ENCODE measurements at regions not wholly inside any gene's neighbourhood (a gene's known extent, or its start where the extent isn't known, plus 50 kb on each side); places are given as distances from the start of the nearest gene placed in this dataset.
"Not testable (repeated sequence)": the region's sequence is repeated elsewhere in the genome, so short reads cannot be mapped to it uniquely, and the experiment has no call there.

DNA sequence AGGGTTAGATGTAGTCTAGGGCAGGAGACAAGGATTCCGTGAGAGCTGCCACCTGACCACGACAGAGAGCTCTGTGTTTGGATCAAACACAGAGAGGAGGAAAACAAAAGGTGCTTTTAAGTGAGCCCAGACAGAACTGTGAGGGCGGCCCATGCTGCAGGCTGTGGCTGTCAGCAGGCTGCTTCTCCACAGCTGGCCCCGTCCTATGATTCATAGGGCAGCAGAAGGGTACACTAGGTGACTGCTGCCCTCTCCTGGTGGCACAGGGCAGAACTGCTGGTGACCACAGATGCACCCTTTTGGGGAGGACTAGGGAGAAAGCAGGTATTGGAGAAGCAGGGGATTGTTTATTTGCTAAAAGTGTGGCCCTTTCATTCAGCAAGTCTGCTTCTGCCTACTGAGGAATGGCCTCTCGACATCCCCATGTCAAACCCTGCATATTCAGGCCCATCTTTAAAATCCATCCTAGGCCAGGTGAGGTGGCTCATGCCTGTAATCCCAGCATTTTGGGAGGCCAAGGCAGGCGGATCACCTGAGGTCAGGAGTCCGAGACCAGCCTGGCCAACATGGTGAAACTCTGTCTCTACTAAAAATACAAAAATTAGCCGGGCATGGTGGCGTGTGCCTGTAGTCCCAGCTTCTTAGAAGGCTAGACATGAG lies 234.4 kb upstream of the FRG2C start:
- H3K4me3 ChIP-seq; H3K4me1 ChIP-seq; intact Hi-C loops (cut with DNase I); H3K27ac ChIP-seq; H3K36me3 ChIP-seq; H3K27me3 ChIP-seq; H3K9me3 ChIP-seq: not testable (repeated sequence)
- 54% methylated on average over 7 of the region's 9 CpGs for WGBS (ENCODE audit: insufficient coverage, low coverage, low lambda C conversion rate, missing lambda C conversion rate)
- DNase-seq (peak; percentile 74 to 80 (median 75)), ATAC-seq (peak in 1 of 4 donors; percentile 37)
- peak; percentile 76 to 85 (median 80) for TF ChIP-seq CTCF (IDR thresholded peaks at IDR 0.05)

DNA sequence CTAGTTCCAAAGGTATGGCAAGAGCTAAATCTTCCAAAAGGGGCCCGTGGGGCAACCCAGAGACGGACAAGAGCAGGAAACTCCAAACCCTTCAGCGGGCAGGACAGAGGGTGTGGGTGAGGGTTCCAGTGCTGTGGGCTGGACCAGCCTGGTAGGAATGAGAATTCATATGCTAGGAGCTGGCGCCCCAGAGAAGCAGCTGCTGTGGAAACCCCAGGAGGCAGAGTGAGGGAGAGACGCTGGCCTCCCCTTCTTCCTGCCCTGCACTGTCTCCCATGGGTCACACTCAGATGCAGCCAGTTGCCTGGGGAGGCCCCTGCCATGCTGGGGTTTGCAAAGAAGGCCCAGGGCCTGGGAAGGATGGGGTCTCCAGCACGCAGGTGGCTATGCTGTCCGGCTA lies 233.7 kb upstream of the FRG2C start:
- intact Hi-C loops (cut with DNase I); H3K27me3 ChIP-seq; H3K36me3 ChIP-seq; DNase-seq; ATAC-seq; H3K4me1 ChIP-seq; H3K9me3 ChIP-seq; H3K4me3 ChIP-seq; H3K27ac ChIP-seq: not testable (repeated sequence)
- WGBS (ENCODE audit: insufficient coverage, low coverage, low lambda C conversion rate, missing lambda C conversion rate), result 86% methylated on average over 2 of the region's 7 CpGs

DNA sequence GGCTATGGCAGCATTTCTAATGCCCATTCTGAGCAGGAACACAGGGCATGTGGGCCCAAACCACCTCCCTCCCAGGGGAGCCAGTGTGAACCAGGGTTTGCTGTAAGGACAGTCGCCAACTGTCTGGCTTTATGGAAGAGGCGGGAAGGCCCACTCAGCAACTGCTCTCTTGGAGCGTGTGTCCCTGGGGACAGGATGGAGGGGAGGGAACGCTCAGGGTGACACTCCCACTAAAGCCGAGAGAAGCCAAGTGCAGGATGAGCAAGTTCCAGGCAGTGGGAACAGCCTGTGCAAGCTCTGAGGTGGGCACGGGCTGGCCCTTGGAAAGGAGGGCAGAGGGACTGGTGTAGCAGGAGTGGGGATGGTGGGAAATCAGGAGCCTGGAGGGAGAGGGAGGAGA lies 233.0 kb upstream of the FRG2C start:
- H3K9me3 ChIP-seq; H3K4me1 ChIP-seq; ATAC-seq; intact Hi-C loops (cut with DNase I); DNase-seq; H3K27me3 ChIP-seq; H3K4me3 ChIP-seq; H3K27ac ChIP-seq; H3K36me3 ChIP-seq: not testable (repeated sequence)
- 73% methylated on average over 3 of the region's 6 CpGs for WGBS (ENCODE audit: insufficient coverage, low coverage, low lambda C conversion rate, missing lambda C conversion rate)

DNA sequence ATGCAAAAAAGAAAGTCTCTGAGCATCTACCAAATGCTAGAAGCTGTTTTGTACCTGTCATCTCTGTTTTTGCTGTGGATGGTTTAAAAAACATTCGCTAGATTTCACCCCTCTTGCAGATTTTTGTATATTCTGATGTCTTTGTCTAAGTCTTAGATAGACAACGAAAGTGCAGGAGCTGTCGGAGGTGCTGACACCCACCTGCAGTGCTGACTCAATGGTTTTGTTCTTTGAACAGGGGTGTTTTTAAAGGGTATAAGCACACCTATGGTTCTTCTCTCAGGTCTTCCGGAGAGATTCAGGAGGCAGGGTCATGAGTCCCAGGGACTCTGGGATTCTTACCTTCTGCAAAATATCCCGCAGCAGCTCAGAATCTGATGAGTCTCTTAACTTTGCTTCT lies 231.7 kb upstream of the FRG2C start:
- 95% methylated on average over 4 of the region's 5 CpGs for WGBS (ENCODE audit: insufficient coverage, low coverage, low lambda C conversion rate, missing lambda C conversion rate)
- H3K36me3 ChIP-seq; H3K27ac ChIP-seq; DNase-seq; H3K4me1 ChIP-seq; H3K9me3 ChIP-seq; H3K4me3 ChIP-seq; intact Hi-C loops (cut with DNase I); ATAC-seq; H3K27me3 ChIP-seq: not testable (repeated sequence)

DNA sequence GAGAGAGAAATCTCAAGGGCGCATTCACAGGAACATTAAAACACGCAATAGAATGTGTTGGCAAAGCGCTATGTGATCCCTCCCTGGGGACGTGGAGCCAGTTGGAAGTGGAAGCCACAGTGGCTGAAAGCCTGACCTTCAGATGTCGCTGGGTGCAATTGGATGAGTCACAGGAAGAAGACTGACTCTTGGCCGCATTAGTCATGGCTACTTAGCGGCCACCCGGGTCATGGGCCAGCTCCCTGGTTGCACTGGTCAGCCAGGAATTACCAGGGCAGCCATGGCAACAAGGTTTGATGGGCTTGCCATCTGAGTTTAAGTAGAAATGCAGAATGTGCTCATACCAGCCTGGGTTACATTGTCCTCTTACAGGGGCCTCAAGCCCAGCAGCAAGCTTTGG lies 231.2 kb upstream of the FRG2C start:
- WGBS (ENCODE audit: insufficient coverage, low coverage, low lambda C conversion rate, missing lambda C conversion rate), result 66% methylated on average over 5 of the region's 8 CpGs
- H3K9me3 ChIP-seq; H3K4me3 ChIP-seq; H3K36me3 ChIP-seq; intact Hi-C loops (cut with DNase I); H3K4me1 ChIP-seq; H3K27ac ChIP-seq; H3K27me3 ChIP-seq: not testable (repeated sequence)
- peak in 1 of 3 donors; percentile 50 for DNase-seq
- ATAC-seq, result peak in 1 of 4 donors; percentile 45

DNA sequence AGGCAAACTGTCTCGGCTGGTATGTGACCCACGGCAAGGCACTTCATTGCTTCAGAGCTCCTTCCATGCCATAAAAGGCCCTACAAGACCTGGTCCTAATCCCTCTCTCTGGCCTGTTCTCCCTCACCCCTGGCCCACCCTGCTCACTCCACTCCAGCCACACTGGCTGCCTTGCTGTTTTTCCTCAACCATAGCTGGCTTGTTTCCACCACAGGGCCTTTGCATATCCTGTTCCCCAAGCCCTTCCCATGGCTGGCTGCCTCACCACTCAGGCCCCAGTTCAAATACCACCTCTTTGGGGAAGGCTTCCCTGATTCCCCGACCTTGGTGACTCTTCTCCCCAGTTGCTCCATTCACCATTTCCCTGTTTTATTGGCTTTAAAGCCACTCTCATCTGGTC lies 230.8 kb upstream of the FRG2C start:
- H3K27me3 ChIP-seq; ATAC-seq; H3K9me3 ChIP-seq; H3K4me3 ChIP-seq; H3K36me3 ChIP-seq; H3K4me1 ChIP-seq; H3K27ac ChIP-seq; DNase-seq; intact Hi-C loops (cut with DNase I): not testable (repeated sequence)
- 100% methylated on average over 1 of the region's 3 CpGs for WGBS (ENCODE audit: insufficient coverage, low coverage, low lambda C conversion rate, missing lambda C conversion rate)

DNA sequence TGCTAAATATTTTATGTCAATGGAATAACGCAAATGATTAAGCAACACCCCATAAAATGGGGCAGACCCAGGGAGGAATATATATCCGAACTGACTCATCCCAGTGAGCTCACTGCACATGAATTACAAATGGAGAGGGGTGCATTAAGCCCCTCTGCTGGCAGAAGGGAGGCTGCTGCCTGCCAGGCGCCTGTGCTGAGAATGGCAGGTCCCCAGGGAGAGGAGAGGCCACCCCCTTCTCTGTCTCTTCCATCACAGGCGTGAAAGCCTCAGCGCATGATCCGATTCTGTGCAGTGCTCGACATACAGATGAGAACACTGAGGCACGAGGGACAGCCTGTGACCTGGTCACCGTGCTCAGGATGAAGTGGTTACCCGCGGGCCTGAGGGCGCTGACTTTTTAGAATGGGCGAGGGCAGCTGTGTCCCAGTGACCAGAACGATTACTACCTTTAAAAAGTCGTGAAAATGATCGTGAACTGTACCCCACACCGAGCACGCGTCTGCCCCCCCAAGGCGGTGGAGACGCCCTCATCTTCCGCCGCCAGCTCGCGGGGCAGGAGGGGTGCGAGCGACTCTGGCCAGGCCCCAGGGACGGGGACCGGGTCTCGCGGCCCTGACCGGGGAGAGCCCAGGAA lies 229.7 kb upstream of the FRG2C start:
- Histone ChIP-seq H3K4me3 (peak overlapping the region; percentile 71 to 79 (median 79)), H3K27ac (peak overlapping the region in 2 of 3 donors; percentile 29 to 69)
- DNase-seq, result peak in 2 of 3 donors; percentile 31 to 51
- intact Hi-C loops (cut with DNase I); ATAC-seq; H3K36me3 ChIP-seq; H3K27me3 ChIP-seq; H3K9me3 ChIP-seq; H3K4me1 ChIP-seq: not testable (repeated sequence)
- WGBS (ENCODE audit: insufficient coverage, low coverage, low lambda C conversion rate, missing lambda C conversion rate), result 1% methylated on average over 13 of the region's 32 CpGs

DNA sequence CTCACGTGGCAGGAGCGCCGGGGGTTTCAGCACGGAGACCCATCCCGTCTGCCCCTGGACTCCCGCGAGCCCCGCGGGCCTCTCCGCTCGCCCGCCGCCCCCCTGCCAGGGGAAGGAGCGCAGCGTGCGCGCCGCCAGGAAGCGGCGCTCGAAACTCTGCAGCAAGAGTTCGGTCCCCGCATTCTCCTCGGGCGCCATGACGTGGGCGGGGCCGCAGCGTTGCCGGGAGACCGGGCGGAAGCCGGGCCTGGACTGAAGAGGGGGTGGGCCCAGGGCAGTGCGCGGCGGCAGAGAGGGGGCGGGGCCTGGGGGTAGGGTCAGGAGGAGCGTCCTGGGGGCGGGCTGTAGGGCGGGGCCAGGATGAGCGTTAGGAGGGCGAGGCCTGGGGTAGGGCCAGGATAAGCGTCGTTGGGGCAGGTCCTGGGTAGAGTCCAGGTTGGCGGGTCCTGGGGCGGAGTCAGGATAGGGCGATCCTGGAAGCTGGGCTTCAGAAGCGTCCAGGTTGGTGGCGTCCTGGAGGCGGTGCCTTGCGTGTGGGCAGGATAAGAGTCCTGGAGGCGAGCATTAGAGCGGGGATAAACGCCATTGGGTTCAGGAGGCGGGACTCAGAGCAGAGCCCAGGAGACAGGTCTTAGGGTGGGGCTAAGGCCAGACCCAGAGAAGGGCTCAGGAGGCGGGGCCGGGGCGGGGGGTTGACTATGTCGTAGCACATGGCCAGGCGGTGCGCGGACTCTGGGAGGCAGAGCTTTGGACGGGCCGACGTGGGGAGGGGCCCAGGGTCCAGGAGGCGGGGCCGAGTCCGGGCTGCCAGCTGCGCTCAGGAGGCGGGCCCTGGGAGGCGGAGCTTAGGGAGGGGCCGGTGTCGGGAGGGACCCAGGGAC lies 229.0 kb upstream of the FRG2C start:
- intact Hi-C loops (cut with DNase I); H3K36me3 ChIP-seq; H3K4me1 ChIP-seq; H3K27me3 ChIP-seq; H3K9me3 ChIP-seq: not testable (repeated sequence)
- ATAC-seq, result peak; percentile 100
- Histone ChIP-seq H3K4me3 (peak overlapping the region; percentile 71 to 79 (median 79)), H3K27ac (peak overlapping the region; percentile 21 to 69 (median 53))
- WGBS (ENCODE audit: insufficient coverage, low coverage, low lambda C conversion rate, missing lambda C conversion rate), result 0% methylated on average over 17 of the region's 73 CpGs
- peak; percentile 100 for DNase-seq

GRCh38 chr3:75435794-75436400 lies 228.2 kb upstream of the FRG2C start:
- H3K27me3 ChIP-seq; H3K9me3 ChIP-seq; ATAC-seq; intact Hi-C loops (cut with DNase I); H3K4me1 ChIP-seq; DNase-seq; H3K36me3 ChIP-seq: not testable (repeated sequence)
- Histone ChIP-seq H3K4me3 (peak overlapping the region; percentile 57 to 70 (median 62)), H3K27ac (peak overlapping the region in 2 of 3 donors; percentile 53 to 67)
- 16% methylated on average over 8 of the region's 38 CpGs for whole genome bisulfite sequencing (ENCODE audit: insufficient coverage, low coverage, low lambda C conversion rate, missing lambda C conversion rate)

GRCh38 chr3:75440986-75441385 lies 223.1 kb upstream of the FRG2C start:
- H3K4me3 ChIP-seq; intact Hi-C loops (cut with DNase I); DNase-seq; H3K9me3 ChIP-seq; H3K36me3 ChIP-seq; ATAC-seq; H3K27ac ChIP-seq; H3K4me1 ChIP-seq; H3K27me3 ChIP-seq: not testable (repeated sequence)
- WGBS (ENCODE audit: insufficient coverage, low coverage, low lambda C conversion rate, missing lambda C conversion rate), result 76% methylated on average over 6 of the region's 7 CpGs

Data from right lobe of liver (tissue), 6 donors.